ENCODE measurements at regions not wholly inside any gene's neighbourhood (a gene's known extent, or its start where the extent isn't known, plus 50 kb on each side); places are given as distances from the start of the nearest gene placed in this dataset.
"Not testable (repeated sequence)": the region's sequence is repeated elsewhere in the genome, so short reads cannot be mapped to it uniquely, and the experiment has no call there.

DNA sequence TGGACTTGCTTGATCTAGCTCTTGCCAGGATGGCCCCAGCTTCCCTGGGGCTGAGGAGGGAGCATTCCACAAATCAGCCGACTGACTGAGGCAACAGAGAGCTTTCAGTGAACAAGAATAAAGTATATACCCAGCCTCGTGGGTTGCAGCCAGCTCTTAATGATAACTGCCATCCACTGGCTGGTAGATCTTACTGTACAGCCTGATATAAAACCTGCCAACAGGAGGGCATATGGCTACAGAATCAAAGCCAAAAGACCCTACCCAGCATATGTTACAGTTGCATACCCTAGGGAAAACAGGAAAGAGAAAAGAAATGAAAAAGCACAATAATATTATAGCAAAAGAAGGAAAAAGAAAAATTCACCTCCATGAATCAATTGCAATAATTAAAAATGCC is 775.9 kb upstream of the KIF2B start:
- no peak for DNase-seq (ENCODE audit: low read depth)

DNA sequence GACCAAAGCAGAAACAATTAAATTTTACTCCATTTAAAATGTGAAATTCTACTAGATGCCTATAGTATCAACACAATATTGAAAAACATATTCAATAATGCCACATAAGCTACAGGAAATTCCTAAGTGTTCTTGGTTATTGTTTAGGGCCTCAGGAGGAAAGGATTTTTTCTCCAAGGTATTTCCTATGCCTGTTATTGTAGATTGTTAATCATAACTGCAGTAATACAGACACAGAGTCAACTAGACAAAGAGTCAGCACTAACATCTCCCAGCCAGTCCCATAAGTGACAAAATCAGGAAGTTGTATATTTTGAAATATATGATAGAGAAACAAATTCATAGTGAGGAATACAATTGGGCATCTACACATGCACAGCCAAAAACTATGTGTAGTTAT is 782.7 kb upstream of the KIF2B start:
- DNase-seq (ENCODE audit: low read depth) = no peak

DNA sequence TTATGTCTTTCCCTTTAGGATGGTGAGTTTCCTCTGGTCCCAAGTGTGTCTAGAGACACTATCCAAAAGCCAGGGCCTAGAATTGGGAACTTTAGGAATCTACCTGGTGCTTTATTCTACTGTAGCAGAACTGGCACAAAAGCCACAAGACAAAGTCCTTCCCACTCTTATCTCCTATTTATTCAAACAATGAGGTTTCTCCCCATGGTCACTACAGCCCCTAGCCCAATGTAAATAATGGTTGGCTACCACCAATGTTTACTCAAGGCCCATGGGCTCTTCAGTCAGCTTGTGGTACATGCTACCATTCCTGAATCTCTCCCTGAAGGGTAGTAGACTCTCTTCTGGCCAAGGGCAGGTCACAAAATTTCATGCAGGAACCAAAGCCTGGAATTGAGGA is 789.4 kb upstream of the KIF2B start:
- DNase-seq (ENCODE audit: low read depth) = no peak

DNA sequence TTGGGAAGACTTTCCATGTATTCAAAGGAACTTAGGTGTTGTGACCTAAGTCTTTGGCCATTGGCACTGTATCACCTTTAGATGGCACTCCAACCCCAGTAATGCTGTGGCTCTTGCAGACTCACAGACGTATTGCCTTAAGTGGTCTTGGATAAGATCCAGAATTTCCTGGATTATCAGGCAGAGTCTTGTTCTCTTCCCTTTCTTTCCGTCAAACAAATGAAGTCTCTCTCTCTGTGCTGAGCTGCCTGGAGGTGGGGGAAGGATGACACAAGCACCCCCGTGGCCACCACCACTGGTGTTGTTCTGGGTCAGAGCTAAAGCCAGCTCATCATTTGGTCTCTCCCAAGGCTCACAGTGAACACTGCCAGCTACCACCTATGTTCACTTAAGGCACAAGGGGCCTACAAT is 789.9 kb upstream of the KIF2B start:
- DNase-seq (ENCODE audit: low read depth) = no peak

DNA sequence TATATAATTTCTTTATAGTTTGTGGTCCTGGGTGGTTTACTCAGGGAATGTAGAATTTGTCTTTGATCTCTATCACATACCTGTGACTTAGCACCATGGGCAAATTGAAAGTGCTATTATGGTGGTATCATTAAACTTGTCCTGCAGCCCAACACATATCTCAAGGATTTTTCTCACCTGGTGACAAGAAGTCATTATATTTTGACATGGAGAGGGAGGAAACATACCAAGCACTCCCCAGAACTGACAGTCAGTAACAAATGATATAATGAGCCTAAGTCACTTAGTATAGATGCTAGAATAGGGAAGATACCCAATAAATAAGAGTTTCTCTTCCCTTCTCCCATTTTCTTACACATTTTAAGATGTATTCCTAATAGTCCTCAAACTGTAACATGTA is 805.5 kb upstream of the KIF2B start:
- no peak for DNase-seq (ENCODE audit: low read depth)

DNA sequence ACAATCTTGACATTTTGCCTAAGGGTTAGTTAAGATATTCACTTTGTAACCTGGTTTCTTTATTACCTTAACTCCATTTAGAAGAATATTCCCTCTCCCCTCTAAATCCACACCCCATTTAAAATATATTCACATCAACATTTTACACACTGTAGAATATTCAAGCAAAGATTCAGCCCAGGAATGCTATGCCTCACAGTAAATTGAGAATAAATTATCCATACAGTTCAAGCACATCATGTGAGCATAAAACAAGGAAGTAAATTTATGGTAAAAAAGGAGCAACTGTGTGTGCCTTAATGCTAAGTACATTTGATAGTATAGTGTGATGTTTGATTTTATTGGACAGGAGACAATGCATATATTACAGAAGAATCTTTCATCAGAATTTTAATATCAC is 806.6 kb upstream of the KIF2B start:
- DNase-seq (ENCODE audit: low read depth) = no peak

DNA sequence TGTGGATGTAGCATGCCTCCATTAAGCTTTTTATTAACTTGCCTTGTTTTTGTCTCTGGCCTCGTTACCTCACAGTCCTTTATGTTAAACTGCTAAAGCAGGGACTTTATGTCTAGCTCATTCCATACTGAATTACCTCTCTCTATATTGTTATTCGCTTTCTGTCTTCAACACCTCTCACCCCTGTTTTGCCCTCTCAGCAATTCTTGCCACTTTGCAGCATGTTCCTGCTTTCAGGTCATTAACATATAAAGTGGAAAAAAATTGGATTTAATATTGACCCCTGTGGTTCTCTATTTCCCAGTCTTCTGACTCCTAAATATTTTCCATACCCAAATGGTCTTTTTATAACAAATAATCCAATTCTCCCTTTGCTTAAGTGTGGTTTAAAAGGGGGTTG is 810.4 kb upstream of the KIF2B start:
- DNase-seq (ENCODE audit: low read depth) = no peak

DNA sequence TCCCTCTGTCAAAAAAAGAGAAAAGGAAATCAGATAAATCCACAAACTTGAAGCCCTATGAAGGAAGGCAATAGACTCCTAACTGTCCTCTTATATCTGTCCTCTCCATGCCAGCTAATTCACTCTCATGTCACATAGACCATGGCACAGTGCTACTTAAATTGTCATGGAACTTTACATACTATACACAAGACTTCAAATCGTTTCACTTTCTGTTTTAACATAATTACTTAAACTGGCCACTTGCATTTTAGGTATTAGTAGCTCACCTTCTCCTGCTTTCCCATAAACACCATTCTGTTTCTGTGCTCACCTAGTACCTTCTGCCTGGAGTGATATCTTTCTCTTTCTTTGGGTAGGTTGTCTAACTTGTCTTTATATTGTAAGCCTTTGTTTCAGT is 816.7 kb upstream of the KIF2B start:
- no peak for DNase-seq (ENCODE audit: low read depth)

DNA sequence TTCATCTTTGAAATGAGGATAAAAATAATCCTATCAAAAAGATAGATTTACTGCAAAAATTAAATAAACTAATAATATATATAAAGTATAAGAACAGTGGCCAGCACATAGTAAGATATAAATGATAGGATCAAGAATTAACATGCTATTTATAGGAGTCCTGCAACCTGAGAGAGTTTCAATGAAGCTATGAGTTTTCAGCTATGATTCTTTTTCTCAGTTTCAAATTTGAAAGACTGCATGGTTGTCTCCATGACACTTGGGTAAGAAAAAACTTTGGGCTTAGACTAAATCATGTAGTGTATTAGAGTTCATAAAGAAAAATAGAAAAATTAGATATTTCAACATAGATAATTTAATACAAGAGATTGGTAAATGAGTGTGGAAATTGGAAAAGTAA is 817.8 kb upstream of the KIF2B start:
- no peak for DNase-seq (ENCODE audit: low read depth)

DNA sequence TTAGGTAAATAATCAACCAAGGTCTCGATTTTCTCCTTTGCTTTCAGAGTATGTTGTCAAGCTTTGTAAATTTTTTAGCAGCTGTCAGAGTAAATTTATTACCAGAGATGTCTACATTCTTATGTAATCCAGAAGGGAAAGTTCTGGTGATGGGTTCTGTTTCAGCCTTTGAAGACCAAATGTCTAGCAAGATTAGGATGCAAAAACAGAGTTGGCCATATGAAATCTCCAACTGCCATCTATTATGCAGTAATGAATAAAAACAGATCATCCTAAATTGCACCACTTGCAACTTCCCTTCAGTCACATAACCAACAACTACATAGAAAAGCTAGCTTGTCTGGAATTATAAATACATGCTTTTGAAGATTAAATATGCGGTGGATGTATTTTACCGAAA is 826.8 kb upstream of the KIF2B start:
- DNase-seq (ENCODE audit: low read depth) = no peak

DNA sequence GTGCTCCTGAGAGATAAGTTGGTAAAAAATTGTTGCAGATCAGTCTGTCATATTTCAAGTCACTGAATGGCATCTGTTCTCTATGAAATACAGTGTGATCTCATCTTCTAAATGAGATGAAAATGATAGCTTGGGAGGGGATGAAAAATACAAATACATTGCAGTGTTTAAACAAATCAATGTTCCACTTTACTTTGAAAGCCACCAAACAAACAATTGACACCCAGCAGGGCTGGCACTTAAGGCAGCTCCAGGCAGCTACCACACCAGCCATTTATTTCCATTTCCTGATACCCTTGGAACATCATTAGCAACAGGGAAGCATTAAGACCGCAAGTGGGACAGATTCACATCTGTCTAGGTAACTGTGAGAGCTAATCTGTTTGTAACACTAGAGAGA is 827.6 kb upstream of the KIF2B start:
- DNase-seq (ENCODE audit: low read depth) = no peak

DNA sequence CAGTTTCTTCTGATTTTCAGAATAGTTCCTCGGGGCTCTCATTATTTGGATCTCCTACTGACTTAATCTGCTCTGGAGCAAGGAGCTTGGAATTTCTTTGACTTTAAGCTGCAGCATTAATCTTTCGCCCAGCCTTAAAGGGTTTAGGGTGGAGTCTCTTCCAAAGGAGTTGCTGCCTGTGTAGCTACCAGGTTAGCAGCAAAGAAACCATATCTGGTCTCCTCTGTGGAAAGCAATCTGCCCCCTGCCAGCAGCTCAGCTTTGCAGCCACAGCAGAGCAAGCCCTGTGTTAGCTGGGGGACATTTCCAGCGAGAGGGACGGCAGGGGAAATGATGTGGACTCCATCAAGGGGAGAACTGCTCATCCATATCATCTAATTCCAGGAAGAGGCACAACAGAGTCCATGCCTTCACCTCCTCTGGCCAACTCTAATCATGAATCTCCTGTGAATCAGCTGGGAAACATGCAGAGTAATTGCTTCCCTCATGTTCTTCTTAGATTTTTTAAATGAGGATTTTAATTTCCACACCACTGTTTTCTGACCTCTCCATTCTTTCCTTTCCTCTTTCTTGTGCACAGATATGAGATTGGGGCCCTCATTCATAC is 827.6 kb upstream of the CA10 start:
- DNase-seq (ENCODE audit: low read depth) = no peak

DNA sequence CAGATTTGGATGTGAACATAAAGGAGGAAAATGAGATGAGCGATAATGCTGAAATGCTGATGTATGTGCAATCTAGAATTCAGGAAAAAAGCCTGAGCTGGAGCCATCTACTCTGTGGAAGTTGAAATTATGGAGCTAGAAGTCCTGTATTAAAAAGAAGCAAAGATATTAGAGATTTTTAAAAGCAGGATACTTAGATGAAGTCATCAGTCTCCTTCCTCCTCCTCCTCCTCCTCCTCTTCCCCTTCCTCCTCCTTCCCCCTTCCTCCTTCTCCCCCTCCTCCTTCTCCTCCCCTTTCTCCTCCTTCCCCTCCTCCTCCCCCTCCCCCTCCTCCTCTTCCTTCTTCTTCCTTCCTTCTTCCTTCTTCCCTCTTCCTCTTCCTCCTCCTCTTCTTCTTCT is 823.8 kb upstream of the CA10 start:
- no peak for DNase-seq (ENCODE audit: low read depth)

DNA sequence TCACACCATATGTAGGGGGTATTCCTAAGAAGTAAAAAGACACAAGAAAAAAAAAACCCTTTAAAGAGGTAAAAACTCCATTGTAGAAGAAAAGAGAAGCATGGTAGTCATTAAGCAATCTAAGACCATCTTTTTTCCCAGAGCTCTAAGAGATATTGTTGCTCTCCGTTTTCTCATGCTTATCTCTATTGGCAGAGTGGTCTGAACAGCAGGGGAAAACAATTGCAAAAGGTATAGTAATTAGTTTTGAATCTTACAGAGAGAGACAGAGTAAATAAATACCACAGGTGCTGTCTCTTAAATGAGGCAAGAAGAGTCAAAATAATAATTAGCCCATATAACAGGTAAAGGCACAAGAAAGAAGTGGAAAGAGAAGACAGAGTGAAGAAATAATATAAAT is 821.4 kb upstream of the CA10 start:
- DNase-seq (ENCODE audit: low read depth) = no peak

DNA sequence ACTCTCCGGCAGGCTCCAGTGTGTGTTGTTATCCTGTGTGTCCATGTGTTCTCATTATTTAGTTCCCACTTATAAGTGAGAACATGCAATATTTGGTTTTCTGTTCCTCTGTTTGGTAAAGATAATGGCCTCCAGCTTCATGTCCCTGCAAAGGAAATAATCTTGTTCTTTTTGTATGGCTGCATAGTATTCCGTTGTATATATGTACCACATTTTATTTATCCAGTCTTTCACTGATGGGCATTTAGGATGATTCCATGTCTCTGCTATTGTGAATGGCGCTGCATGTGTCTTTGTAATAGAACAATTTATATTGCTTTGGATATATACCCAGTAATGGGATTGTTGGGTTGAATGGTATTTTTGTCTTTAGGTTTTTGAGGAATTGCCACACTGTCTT is 807.3 kb upstream of the CA10 start:
- DNase-seq (ENCODE audit: low read depth) = no peak

DNA sequence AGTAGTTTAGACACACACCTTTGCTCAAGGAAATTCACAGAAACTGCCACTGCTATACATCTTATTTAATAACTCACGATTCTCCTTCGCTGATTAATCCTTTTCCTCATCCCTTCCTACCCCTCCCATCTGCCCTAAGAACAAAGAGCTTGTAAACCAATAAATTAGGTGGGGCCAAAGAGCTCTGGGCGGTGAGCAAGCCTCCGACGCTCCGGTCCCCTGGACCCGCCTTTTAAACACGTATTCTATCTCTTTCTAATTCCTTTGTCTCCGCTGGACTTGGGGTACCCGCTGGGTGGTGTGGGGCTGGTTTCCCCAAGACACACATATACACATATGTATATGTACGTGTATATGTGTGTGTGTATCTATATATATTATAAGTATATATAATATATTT is 803.2 kb upstream of the CA10 start:
- not testable (repeated sequence) for DNase-seq (ENCODE audit: low read depth)

DNA sequence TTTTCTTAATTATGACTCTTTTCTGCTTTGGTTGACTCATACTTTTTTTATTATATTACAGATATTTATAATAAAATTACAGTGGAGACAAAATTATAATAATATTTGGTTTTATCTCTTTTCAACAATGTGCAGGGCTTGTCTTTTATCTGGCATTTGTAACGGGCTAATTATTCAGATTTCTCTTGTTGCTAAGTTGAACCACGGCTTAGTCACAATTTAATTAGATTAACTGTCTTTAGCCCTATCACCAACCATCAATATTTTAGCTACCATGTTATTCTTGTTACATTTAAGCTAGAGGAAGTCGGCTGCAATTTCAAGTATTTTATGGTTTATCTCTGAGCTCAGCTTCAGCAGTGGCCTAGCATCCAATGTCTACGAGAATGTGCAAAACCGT is 798.9 kb upstream of the CA10 start:
- no peak for DNase-seq (ENCODE audit: low read depth)

DNA sequence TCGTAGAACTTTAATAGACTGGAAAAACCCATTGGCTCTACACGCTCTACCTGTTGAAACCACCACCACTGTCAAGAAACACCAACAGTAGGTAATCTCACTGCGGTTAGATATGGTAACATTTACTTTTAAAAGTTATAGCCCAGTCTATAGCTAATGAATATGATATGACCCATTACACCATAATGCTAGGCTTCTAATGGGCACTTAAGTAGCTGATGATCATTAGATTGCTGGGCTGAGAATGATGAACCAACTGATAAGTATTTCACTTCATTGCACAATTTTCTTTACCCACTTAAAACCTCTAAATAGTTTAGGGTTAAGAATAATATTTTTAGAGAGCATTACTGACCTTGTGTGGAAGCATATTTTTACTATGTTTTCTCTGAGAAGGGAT is 788.9 kb upstream of the CA10 start:
- DNase-seq (ENCODE audit: low read depth) = no peak

DNA sequence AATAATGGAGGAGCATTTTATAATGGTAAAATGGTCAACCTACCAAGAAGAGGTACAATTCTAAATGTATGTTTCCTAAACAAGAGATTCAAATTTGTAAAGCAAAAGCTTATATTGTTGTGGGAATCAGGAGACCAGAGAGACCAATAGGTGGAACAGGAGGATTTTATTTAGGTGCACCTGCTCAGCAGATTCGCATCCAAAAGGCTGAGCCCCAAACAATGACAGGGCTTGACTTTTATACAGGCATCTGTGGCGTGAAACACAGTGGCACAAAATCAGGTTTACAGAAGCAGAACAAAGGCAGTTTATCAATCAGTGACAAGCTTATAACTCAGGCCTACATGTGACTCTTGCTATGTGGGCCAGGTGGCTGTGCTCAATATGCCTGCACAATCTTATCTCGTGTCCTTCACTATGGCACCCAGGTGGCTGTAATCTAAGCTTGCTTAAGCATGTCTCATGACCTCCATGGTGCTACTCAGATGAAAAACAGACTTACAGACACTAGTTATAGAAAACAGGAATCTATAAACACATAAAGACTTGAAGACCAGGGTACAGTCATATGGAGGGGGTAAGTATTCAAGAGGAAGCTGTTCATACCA is 780.2 kb upstream of the CA10 start:
- no peak for DNase-seq (ENCODE audit: low read depth)

DNA sequence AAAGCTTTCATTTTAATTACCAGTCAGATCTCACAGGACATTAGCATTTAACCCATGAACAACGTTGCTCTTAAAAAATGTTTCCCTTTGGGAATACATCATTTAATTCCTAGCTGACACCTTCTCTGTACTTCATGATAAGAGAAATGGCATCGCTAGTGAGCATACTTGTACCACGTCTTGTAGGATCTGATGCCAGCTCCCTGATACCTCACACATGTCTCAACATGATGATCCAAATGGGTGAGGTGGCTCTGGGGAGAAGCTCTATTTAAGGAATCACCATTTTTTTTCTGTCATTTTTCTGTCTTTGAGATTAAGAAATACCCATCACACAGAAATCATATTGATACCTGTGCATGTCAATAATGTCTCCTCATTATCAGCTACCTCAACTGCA is 772.1 kb upstream of the CA10 start:
- no peak for DNase-seq (ENCODE audit: low read depth)

DNA sequence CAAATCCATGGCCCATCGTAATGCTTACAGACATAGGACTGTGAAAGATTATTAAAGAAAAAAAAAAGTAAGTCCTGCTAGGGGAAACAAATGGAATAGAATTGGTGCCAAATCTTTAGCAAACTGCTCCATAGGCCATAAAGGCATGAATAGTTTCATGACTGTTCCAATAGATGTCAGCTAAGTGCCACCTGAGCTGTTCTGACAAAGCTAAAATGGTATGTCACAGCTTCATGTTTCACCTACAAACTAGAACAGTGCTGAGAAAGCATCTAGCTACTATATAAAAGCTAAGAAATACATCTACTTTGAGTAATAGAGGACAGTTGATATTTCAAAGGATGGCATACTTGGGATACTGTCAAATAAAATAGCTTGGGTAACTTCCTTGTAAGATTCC is 771.6 kb upstream of the CA10 start:
- no peak for DNase-seq (ENCODE audit: low read depth)

DNA sequence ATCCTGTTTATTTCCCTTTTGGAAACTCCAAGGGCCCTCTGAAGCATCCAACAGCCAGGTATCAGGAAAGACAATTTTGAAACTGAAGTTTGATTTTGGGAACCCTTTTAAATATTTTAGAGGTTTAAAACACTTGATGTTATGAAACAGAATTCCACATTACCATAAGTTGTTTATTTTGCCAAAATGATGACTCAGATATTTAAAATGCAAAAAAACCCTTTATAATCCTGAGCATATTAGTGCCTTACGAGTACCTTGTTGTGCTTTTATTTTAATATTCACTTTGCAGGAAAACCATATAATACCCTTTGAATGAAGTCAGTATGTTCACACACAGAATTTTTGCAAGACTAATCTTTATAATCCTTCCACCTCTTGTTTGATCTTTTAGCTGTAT is 765.1 kb upstream of the CA10 start:
- no peak for DNase-seq (ENCODE audit: low read depth)

DNA sequence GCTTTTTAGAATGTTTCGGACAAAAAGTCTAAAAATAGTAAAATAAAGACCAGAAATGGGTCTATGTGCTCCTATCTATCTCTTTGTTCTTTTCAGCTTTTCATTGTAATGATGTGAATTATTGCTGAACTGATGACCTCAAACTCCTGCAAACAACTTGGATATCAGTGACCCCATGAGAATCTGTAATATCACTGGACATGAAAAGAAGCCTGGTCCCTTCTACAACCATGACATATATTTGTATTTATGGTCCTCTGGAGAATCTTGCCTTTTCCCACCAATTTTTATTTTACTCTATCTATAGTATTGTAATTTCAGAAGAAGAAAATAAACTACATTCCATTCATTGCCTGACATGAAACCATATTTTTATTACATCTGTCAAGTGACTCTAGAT is 740.7 kb upstream of the CA10 start:
- DNase-seq (ENCODE audit: low read depth) = no peak

DNA sequence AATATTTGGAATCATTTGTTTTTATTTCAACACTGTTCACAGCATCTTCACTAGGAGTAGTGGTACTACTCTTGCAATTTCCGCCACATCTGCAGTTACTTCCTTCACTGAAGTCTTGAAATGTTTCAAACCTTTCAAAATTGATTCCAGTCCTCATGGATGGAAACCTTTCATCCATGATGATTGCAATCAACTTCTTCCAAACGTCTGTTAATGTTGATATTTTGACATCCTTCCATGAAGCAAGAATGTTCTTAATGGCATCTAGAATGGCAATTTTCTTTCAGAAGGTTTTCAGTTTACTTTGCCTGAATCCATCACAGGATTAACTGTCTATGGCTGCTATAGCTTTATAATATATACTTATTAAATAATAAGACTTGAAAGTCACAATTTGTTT is 736.8 kb upstream of the CA10 start:
- DNase-seq (ENCODE audit: low read depth) = no peak

DNA sequence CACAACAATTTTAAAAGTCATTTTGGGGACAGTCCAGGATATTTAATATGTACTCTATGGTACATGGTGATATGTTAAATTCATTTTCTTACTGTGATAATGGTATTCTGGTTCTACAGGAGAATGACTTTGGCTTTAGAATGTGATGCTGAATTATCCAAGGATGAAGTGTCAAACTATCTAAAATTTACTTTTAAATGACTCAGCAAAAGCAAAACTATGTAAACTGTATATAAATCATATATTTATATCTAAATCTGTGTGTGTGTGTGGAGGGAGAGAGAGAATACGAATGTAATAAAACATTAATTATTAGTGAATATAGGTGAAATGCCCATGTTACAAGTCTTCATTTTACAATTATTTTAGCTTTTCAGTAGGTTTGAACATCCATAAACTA is 733.8 kb upstream of the CA10 start:
- no peak for DNase-seq (ENCODE audit: low read depth)

Measured in fibroblast of gingiva (primary cell).